ENCODE measurements at regions not wholly inside any gene's neighbourhood (a gene's known extent, or its start where the extent isn't known, plus 50 kb on each side); places are given as distances from the start of the nearest gene placed in this dataset.

DNA sequence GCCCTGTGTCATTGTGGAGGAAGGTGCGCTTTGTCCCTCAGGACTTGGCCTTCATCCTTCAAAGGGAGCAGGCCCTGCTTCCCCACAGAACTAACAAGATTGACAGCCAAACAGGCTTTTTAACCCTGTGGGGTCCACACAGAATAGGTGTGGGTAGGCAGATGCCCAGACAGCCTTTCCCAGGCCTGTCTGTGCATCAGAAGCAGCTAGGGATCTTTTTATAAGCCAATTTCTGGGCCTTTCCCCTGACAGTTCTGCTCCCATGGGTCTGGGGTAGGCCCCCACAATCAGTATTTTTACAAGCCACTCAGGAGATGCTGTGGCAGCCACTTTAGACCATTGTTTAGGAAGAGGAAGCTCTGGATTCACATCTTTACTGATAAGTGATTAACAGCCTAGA is 69.2 kb downstream of the MRPL46 start:
- TF ChIP-seq CTCF (IDR thresholded peaks at IDR 0.05; ENCODE audit: low read length) (no peak), EZH2phosphoT487 (IDR thresholded peaks at IDR 0.05; ENCODE audit: low read length) (no peak)
